22Rv1 (cell line): ENCODE measurements at regions not wholly inside any gene's neighbourhood (a gene's known extent, or its start where the extent isn't known, plus 50 kb on each side); places are given as distances from the start of the nearest gene placed in this dataset.
"Not testable (repeated sequence)": the region's sequence is repeated elsewhere in the genome, so short reads cannot be mapped to it uniquely, and the experiment has no call there.

Experiments
- H3K27ac ChIP-seq: fragments of 450-650 bp; 2 replicates; pipeline ENCODE4 v1.5.1; 2017
- ZFX ChIP-seq: fragments of 450-650 bp; IDR thresholded peaks from 2 replicates; pipeline ENCODE4 v1.6.1; 2017; ENCODE audit warnings: antibody characterized with exemption, borderline replicate concordance
- TF ChIP-seq, protein P1 (sequence below): fragments of 450-650 bp; IDR thresholded peaks from 2 replicates; pipeline ENCODE4 v1.5.1; 2017; ENCODE audit warnings: mild to moderate bottlenecking

DNA sequence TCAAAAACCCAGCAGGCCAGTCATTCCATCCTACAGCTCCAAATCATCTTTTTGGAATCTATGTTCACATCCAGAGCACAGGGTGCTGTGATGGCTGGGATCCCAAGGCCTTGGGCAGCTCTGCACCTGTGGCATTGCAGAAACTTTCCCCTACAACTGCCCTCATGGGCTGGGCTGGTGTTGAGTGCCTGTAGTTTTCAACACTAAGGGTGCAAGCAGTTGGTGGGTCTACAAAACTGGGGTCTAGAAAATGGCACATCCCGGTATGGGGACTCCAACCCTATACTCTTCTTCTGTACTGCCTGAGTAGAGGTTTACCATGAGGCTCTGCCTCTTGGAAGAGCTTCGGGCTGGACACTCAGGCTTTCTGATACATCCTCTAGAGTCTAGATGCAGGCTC is 95.2 kb upstream of the TEKT4 start:
- TF ChIP-seq, protein P1, sequence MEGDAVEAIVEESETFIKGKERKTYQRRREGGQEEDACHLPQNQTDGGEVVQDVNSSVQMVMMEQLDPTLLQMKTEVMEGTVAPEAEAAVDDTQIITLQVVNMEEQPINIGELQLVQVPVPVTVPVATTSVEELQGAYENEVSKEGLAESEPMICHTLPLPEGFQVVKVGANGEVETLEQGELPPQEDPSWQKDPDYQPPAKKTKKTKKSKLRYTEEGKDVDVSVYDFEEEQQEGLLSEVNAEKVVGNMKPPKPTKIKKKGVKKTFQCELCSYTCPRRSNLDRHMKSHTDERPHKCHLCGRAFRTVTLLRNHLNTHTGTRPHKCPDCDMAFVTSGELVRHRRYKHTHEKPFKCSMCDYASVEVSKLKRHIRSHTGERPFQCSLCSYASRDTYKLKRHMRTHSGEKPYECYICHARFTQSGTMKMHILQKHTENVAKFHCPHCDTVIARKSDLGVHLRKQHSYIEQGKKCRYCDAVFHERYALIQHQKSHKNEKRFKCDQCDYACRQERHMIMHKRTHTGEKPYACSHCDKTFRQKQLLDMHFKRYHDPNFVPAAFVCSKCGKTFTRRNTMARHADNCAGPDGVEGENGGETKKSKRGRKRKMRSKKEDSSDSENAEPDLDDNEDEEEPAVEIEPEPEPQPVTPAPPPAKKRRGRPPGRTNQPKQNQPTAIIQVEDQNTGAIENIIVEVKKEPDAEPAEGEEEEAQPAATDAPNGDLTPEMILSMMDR: no peak
- TF ChIP-seq ZFX: no peak
- H3K27ac ChIP-seq: no peak overlapping the region

DNA sequence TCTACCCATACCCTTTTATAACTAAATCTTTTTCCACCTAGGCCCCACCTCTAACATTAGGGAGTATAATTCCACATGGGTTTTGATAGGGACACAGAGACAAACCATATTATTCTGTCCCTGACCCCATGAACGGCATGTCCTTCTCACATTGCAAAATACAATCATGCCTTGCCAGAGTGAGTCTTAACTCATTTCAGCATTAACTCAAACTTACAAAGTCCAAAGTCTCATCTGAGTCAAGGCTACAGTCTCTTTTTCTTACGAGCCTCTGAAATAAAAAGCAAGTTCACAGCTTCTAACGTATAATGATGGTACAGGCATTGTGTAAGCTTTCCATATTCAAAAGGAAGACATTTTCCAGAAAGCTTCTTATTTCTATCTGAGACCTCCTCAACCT is 86.1 kb upstream of the TEKT4 start:
- H3K27ac ChIP-seq: not testable (repeated sequence)

DNA sequence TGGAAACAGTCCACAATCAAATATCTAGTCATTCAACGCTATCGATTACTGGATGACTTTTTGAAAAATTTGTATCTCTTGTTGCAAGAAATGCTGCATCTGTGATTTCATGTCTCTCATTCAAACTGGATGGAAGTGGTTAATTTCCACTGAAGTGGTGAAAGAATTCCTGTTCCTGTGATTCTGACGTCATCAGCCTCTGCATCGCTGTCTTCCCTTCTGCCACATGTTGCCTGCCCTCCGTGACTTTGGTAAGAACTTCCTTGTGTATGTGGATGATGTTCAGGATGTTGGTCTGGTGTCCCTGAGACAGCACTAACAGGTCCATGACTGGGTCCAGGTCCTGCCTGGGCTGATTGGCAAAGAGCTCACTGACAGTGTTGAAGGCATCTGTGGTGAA is 84.8 kb upstream of the TEKT4 start:
- not testable (repeated sequence) for H3K27ac ChIP-seq

DNA sequence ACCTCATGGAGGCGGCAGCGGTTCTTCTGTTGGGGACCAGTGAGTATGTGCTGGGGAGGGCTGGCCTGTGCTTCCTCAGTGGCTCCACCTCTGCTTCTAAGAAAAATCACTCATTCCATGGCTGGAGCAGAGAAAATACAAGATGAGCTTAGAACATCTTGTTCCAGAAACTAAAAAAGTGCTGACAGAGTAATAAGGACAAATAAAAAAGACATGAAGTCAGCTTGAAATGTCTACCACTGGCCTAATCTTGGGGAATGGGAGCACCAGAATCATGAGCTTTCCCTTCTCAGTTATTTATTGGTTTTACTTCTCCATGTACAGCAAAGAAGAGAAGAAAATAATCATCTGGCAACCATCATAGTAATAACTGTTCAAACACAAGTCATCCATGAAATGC is 81.1 kb upstream of the TEKT4 start:
- not testable (repeated sequence) for H3K27ac ChIP-seq

DNA sequence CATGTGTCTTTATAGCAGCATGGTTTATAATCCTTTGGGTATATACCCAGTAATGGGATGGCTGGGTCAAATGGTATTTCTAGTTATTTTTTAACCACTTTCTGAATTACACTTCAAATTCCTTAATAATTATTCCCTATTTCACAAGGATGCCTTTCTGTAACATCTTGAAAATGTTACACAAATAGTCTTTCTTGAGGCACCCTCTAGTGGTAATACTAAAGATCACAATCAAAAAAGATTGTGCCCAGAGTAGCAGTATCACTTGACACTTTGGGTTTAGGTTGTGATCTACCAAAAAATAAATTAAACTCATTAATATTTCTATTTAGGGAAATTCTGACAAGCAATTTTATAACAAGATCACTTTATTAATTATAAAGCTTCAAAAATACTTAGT is 74.0 kb upstream of the TEKT4 start:
- not testable (repeated sequence) for H3K27ac ChIP-seq
- TF ChIP-seq, protein P1: peak; percentile 73
